Transverse colon (tissue), 4 donors: ENCODE measurements at regions not wholly inside any gene's neighbourhood (a gene's known extent, or its start where the extent isn't known, plus 50 kb on each side); places are given as distances from the start of the nearest gene placed in this dataset.

Source experiments
- EP300 ChIP-seq: sonication (generic); formaldehyde crosslinking; IDR thresholded peaks from one replicate; pipeline ENCODE4 v1.6.1; 2017; ENCODE audit warnings: antibody characterized with exemption, low read depth
- POLR2A ChIP-seq: fragments of 450-650 bp; IDR thresholded peaks from one replicate; pipeline ENCODE4 v1.6.1; 2016; ENCODE audit warnings: antibody characterized with exemption, mild to moderate bottlenecking, moderate library complexity
- POLR2AphosphoS5 ChIP-seq, 3 donors: sonication (generic); formaldehyde crosslinking; IDR thresholded peaks; one replicate each; pipeline ENCODE4 v1.6.1; 2016; ENCODE audit warnings: antibody characterized with exemption in 3 of 3
- TF ChIP-seq, protein P1 (sequence below), 5 experiments: fragments of 200-600 bp in 3 of 5; fragments of 450-650 bp in 2 of 5; sonication (generic) in 3 of 5; IDR thresholded peaks; 1 replicate in 2 of 5; 2 replicates in 3 of 5; pipeline ENCODE4 v1.5.1; 2016 to 2017; ENCODE audit warnings: antibody characterized with exemption in 5 of 5, inconsistent platforms in 3 of 5, mild to moderate bottlenecking in 2 of 5, moderate library complexity in 1 of 5

DNA sequence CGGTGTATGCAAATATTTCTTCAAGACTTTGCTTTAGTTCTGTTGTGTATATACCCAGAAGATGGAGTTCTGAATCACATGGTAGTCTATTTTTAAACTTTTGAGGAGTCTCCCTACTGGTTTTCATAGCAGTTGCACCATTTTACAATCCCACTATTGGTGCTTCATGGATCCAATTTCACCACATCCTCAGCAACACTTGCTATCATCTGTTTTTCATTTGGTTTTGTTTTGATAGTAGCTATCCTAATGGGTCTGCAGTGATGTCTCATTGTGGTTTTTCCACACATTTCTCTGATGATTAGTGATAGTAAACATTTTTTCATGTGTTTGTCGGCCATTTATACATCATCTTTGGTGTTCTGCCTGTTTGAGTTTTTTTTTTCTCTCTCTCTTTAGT lies 1339.3 kb downstream of the EFNA5 start:
- TF ChIP-seq, protein P1, sequence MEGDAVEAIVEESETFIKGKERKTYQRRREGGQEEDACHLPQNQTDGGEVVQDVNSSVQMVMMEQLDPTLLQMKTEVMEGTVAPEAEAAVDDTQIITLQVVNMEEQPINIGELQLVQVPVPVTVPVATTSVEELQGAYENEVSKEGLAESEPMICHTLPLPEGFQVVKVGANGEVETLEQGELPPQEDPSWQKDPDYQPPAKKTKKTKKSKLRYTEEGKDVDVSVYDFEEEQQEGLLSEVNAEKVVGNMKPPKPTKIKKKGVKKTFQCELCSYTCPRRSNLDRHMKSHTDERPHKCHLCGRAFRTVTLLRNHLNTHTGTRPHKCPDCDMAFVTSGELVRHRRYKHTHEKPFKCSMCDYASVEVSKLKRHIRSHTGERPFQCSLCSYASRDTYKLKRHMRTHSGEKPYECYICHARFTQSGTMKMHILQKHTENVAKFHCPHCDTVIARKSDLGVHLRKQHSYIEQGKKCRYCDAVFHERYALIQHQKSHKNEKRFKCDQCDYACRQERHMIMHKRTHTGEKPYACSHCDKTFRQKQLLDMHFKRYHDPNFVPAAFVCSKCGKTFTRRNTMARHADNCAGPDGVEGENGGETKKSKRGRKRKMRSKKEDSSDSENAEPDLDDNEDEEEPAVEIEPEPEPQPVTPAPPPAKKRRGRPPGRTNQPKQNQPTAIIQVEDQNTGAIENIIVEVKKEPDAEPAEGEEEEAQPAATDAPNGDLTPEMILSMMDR (IDR thresholded peaks at IDR 0.05) = no peak
- TF ChIP-seq POLR2AphosphoS5 (IDR thresholded peaks at IDR 0.05) (no peak), POLR2A (no peak), EP300 (no peak)
